ENCODE measurements at regions not wholly inside any gene's neighbourhood (a gene's known extent, or its start where the extent isn't known, plus 50 kb on each side); places are given as distances from the start of the nearest gene placed in this dataset.

GRCh38 chr17:77315551-77316190 is 174.9 kb downstream of the SEC14L1 start:
- no peak for TF ChIP-seq CTCF (conservative IDR thresholded peaks at IDR 0.05; ENCODE audit: low read depth, low read length)
- no peak for DNase-seq (ENCODE audit: low read depth)
- no peak overlapping the region for H3K4me3 ChIP-seq (ENCODE audit: low read length)

GRCh38 chr17:77316191-77316641 is 175.4 kb downstream of the SEC14L1 start:
- H3K4me3 ChIP-seq (ENCODE audit: low read length): no peak overlapping the region
- peak; percentile 63 for DNase-seq (ENCODE audit: low read depth)

GRCh38 chr17:77316651-77317050 is 175.9 kb downstream of the SEC14L1 start:
- no peak overlapping the region for H3K4me3 ChIP-seq (ENCODE audit: low read length)
- no peak for DNase-seq (ENCODE audit: low read depth)
- no peak for TF ChIP-seq CTCF (conservative IDR thresholded peaks at IDR 0.05; ENCODE audit: low read depth, low read length)

More at GRCh38 chr17:77316191-77316641, 175.4 kb downstream of the SEC14L1 start:
- no peak for TF ChIP-seq CTCF (conservative IDR thresholded peaks at IDR 0.05; ENCODE audit: low read depth, low read length)

- DNase-seq (ENCODE audit: low read depth): no peak
- TF ChIP-seq CTCF (conservative IDR thresholded peaks at IDR 0.05; ENCODE audit: low read depth, low read length): no peak
- H3K4me3 ChIP-seq (ENCODE audit: low read length): no peak overlapping the region
Observed at GRCh38 chr17:77317091-77317750, 176.5 kb downstream of the SEC14L1 start.

GRCh38 chr17:77318021-77318420 is 177.3 kb downstream of the SEC14L1 start:
- no peak for TF ChIP-seq CTCF (conservative IDR thresholded peaks at IDR 0.05; ENCODE audit: low read depth, low read length)
- DNase-seq (ENCODE audit: low read depth): no peak

GRCh38 chr17:77318491-77319210 is 177.9 kb downstream of the SEC14L1 start:
- no peak for DNase-seq (ENCODE audit: low read depth)
- TF ChIP-seq CTCF (conservative IDR thresholded peaks at IDR 0.05; ENCODE audit: low read depth, low read length): no peak
- H3K4me3 ChIP-seq (ENCODE audit: low read length): no peak overlapping the region

More at GRCh38 chr17:77318021-77318420, 177.3 kb downstream of the SEC14L1 start:
- H3K4me3 ChIP-seq (ENCODE audit: low read length): no peak overlapping the region
